ENCODE measurements at regions not wholly inside any gene's neighbourhood (a gene's known extent, or its start where the extent isn't known, plus 50 kb on each side); places are given as distances from the start of the nearest gene placed in this dataset.

GRCh38 chr6:872570-873125 is 179.7 kb upstream of the EXOC2 start:
- ATAC-seq (replicated peaks in 1 of 4) (no peak), DNase-seq (no peak)
- no peak overlapping the region for H3K27ac ChIP-seq (ENCODE audit: low read length)
- no peaks in the 10 kb centered on the region for H3K9me3 Mint-ChIP-seq
- peaks cover 21 to 40% of the 10 kb centered on the region in 2 donors for H3K27me3 Mint-ChIP-seq
- ChIA-PET CTCF (no interaction called here), POLR2A (no interaction called here)
- H3K36me3 Mint-ChIP-seq = no peaks in the 10 kb centered on the region
- no peak overlapping the region for H3K4me3 Mint-ChIP-seq
- H3K9me3 ChIP-seq = no peaks in the 10 kb centered on the region
- no peaks in the 10 kb centered on the region for H3K36me3 ChIP-seq (ENCODE audit: control insufficient read depth in 2 of 2, extremely low read depth in 1 of 2, insufficient read depth in 1 of 2, low read length in 1 of 2)
- H3K4me3 ChIP-seq (ENCODE audit: control insufficient read depth in 1 of 2, extremely low read depth in 1 of 2, low read length in 1 of 2) = no peak overlapping the region
- no peak overlapping the region for H3K27ac Mint-ChIP-seq
- 94% methylated on average over 5 of the region's 10 CpGs for WGBS (ENCODE audit: insufficient coverage)
- no peaks in the 10 kb centered on the region for H3K4me1 Mint-ChIP-seq
- no peaks in the 10 kb centered on the region for H3K4me1 ChIP-seq (ENCODE audit: control insufficient read depth in 1 of 2, extremely low read depth in 1 of 2, insufficient read depth in 2 of 2, low read length in 2 of 2)
- peaks cover 0 to 18% of the 10 kb centered on the region in 2 experiments for H3K27me3 ChIP-seq (replicated peaks in 1 of 2; ENCODE audit: control insufficient read depth in 2 of 2, extremely low read depth in 1 of 2, insufficient read depth in 2 of 2, low read length in 1 of 2)

- H3K4me3 Mint-ChIP-seq = no peak overlapping the region
- ATAC-seq (replicated peaks in 1 of 4) = no peak
- WGBS (ENCODE audit: insufficient coverage) = no CpG with 5 or more reads among the region's 6 CpGs
- DNase-seq = no peak
- H3K36me3 ChIP-seq (ENCODE audit: control insufficient read depth in 2 of 2, extremely low read depth in 1 of 2, insufficient read depth in 1 of 2, low read length in 1 of 2) = no peaks in the 10 kb centered on the region
- H3K27ac ChIP-seq (ENCODE audit: low read length) = no peak overlapping the region
- no peaks in the 10 kb centered on the region for H3K4me1 ChIP-seq (ENCODE audit: control insufficient read depth in 1 of 2, extremely low read depth in 1 of 2, insufficient read depth in 2 of 2, low read length in 2 of 2)
- no peaks in the 10 kb centered on the region for H3K36me3 Mint-ChIP-seq
- ChIA-PET POLR2A (no interaction called here), CTCF (no interaction called here)
- no peaks in the 10 kb centered on the region for H3K9me3 ChIP-seq
- no peaks in the 10 kb centered on the region for H3K4me1 Mint-ChIP-seq
- peaks cover 0 to 18% of the 10 kb centered on the region in 2 experiments for H3K27me3 ChIP-seq (replicated peaks in 1 of 2; ENCODE audit: control insufficient read depth in 2 of 2, extremely low read depth in 1 of 2, insufficient read depth in 2 of 2, low read length in 1 of 2)
- H3K4me3 ChIP-seq (ENCODE audit: control insufficient read depth in 1 of 2, extremely low read depth in 1 of 2, low read length in 1 of 2) = no peak overlapping the region
- H3K27me3 Mint-ChIP-seq = peaks cover 16 to 32% of the 10 kb centered on the region in 2 donors
- H3K27ac Mint-ChIP-seq = no peak overlapping the region
- no peaks in the 10 kb centered on the region for H3K9me3 Mint-ChIP-seq
These were observed 178.6 kb upstream of the EXOC2 start for GRCh38 chr6:871503-871902.

GRCh38 chr6:870096-870495 is 177.2 kb upstream of the EXOC2 start:
- ChIA-PET CTCF (no interaction called here), POLR2A (no interaction called here)
- no peaks in the 10 kb centered on the region for H3K36me3 Mint-ChIP-seq
- no peaks in the 10 kb centered on the region for H3K9me3 ChIP-seq
- ATAC-seq (replicated peaks in 1 of 4) (no peak), DNase-seq (no peak)
- H3K9me3 Mint-ChIP-seq = no peaks in the 10 kb centered on the region
- 43% methylated on average over 1 of the region's 5 CpGs for WGBS (ENCODE audit: insufficient coverage)
- no peaks in the 10 kb centered on the region for H3K4me1 ChIP-seq (ENCODE audit: control insufficient read depth in 1 of 2, extremely low read depth in 1 of 2, insufficient read depth in 2 of 2, low read length in 2 of 2)
- no peaks in the 10 kb centered on the region for H3K36me3 ChIP-seq (ENCODE audit: control insufficient read depth in 2 of 2, extremely low read depth in 1 of 2, insufficient read depth in 1 of 2, low read length in 1 of 2)
- no peak overlapping the region for H3K4me3 Mint-ChIP-seq
- no peak overlapping the region for H3K27ac ChIP-seq (ENCODE audit: low read length)
- peaks cover 17 to 26% of the 10 kb centered on the region in 2 donors for H3K27me3 Mint-ChIP-seq
- H3K27me3 ChIP-seq (replicated peaks in 1 of 2; ENCODE audit: control insufficient read depth in 2 of 2, extremely low read depth in 1 of 2, insufficient read depth in 2 of 2, low read length in 1 of 2) = peaks cover 0 to 26% of the 10 kb centered on the region in 2 experiments
- H3K27ac Mint-ChIP-seq = no peak overlapping the region
- H3K4me3 ChIP-seq (ENCODE audit: control insufficient read depth in 1 of 2, extremely low read depth in 1 of 2, low read length in 1 of 2) = no peak overlapping the region
- no peaks in the 10 kb centered on the region for H3K4me1 Mint-ChIP-seq

GRCh38 chr6:868201-868600 is 175.3 kb upstream of the EXOC2 start:
- Mint-ChIP-seq H3K4me1 (no peaks in the 10 kb centered on the region), H3K36me3 (no peaks in the 10 kb centered on the region), H3K4me3 (no peak overlapping the region), H3K27me3 (peaks cover 24 to 32% of the 10 kb centered on the region in 2 donors), H3K27ac (no peak overlapping the region), H3K9me3 (no peaks in the 10 kb centered on the region)
- peaks cover 6 to 29% of the 10 kb centered on the region in 2 experiments for H3K27me3 ChIP-seq (replicated peaks in 1 of 2; ENCODE audit: control insufficient read depth in 2 of 2, extremely low read depth in 1 of 2, insufficient read depth in 2 of 2, low read length in 1 of 2)
- H3K4me1 ChIP-seq (ENCODE audit: control insufficient read depth in 1 of 2, extremely low read depth in 1 of 2, insufficient read depth in 2 of 2, low read length in 2 of 2) = no peaks in the 10 kb centered on the region
- H3K9me3 ChIP-seq = no peaks in the 10 kb centered on the region
- DNase-seq (no peak), ATAC-seq (replicated peaks in 1 of 4) (no peak)
- ChIA-PET CTCF (no interaction called here), POLR2A (no interaction called here)
- H3K36me3 ChIP-seq (ENCODE audit: control insufficient read depth in 2 of 2, extremely low read depth in 1 of 2, insufficient read depth in 1 of 2, low read length in 1 of 2) = no peaks in the 10 kb centered on the region
- no peak overlapping the region for H3K4me3 ChIP-seq (ENCODE audit: control insufficient read depth in 1 of 2, extremely low read depth in 1 of 2, low read length in 1 of 2)
- 78% methylated on average over 5 of the region's 8 CpGs for WGBS (ENCODE audit: insufficient coverage)
- H3K27ac ChIP-seq (ENCODE audit: low read length) = no peak overlapping the region

- no peak overlapping the region for H3K27ac ChIP-seq (ENCODE audit: low read length)
- no peaks in the 10 kb centered on the region for H3K36me3 ChIP-seq (ENCODE audit: control insufficient read depth in 2 of 2, extremely low read depth in 1 of 2, insufficient read depth in 1 of 2, low read length in 1 of 2)
- no peak for DNase-seq
- POLR2A ChIA-PET = no interaction called here
- Mint-ChIP-seq H3K4me3 (no peak overlapping the region), H3K27me3 (peaks cover 24 to 29% of the 10 kb centered on the region in 2 donors), H3K9me3 (no peaks in the 10 kb centered on the region), H3K4me1 (no peaks in the 10 kb centered on the region), H3K27ac (no peak overlapping the region), H3K36me3 (no peaks in the 10 kb centered on the region)
- ATAC-seq (replicated peaks in 1 of 4) = no peak
- no peaks in the 10 kb centered on the region for H3K9me3 ChIP-seq
- WGBS (ENCODE audit: insufficient coverage) = 95% methylated on average over 4 of the region's 6 CpGs
- H3K27me3 ChIP-seq (replicated peaks in 1 of 2; ENCODE audit: control insufficient read depth in 2 of 2, extremely low read depth in 1 of 2, insufficient read depth in 2 of 2, low read length in 1 of 2) = peaks cover 7 to 29% of the 10 kb centered on the region in 2 experiments
- no peaks in the 10 kb centered on the region for H3K4me1 ChIP-seq (ENCODE audit: control insufficient read depth in 1 of 2, extremely low read depth in 1 of 2, insufficient read depth in 2 of 2, low read length in 2 of 2)
- CTCF ChIA-PET = no interaction called here
- H3K4me3 ChIP-seq (ENCODE audit: control insufficient read depth in 1 of 2, extremely low read depth in 1 of 2, low read length in 1 of 2) = no peak overlapping the region
These were observed 174.4 kb upstream of the EXOC2 start for GRCh38 chr6:867378-867777.

- 67% methylated on average over 1 of the region's 9 CpGs for WGBS (ENCODE audit: insufficient coverage)
- Mint-ChIP-seq H3K36me3 (no peaks in the 10 kb centered on the region), H3K4me3 (no peak overlapping the region), H3K27ac (no peak overlapping the region), H3K27me3 (peaks cover 25 to 34% of the 10 kb centered on the region in 2 donors), H3K9me3 (no peaks in the 10 kb centered on the region), H3K4me1 (no peaks in the 10 kb centered on the region)
- no peak for ATAC-seq (replicated peaks in 1 of 4)
- Histone ChIP-seq H3K27ac (ENCODE audit: low read length) (no peak overlapping the region), H3K4me3 (ENCODE audit: control insufficient read depth in 1 of 2, extremely low read depth in 1 of 2, low read length in 1 of 2) (no peak overlapping the region), H3K27me3 (replicated peaks in 1 of 2; ENCODE audit: control insufficient read depth in 2 of 2, extremely low read depth in 1 of 2, insufficient read depth in 2 of 2, low read length in 1 of 2) (peaks cover 7 to 33% of the 10 kb centered on the region in 2 experiments), H3K36me3 (ENCODE audit: control insufficient read depth in 2 of 2, extremely low read depth in 1 of 2, insufficient read depth in 1 of 2, low read length in 1 of 2) (no peaks in the 10 kb centered on the region), H3K9me3 (no peaks in the 10 kb centered on the region), H3K4me1 (ENCODE audit: control insufficient read depth in 1 of 2, extremely low read depth in 1 of 2, insufficient read depth in 2 of 2, low read length in 2 of 2) (no peaks in the 10 kb centered on the region)
- ChIA-PET CTCF (no interaction called here), POLR2A (no interaction called here)
- DNase-seq = no peak
These were observed 173.4 kb upstream of the EXOC2 start for GRCh38 chr6:866316-866715.

GRCh38 chr6:865846-866245 is 172.9 kb upstream of the EXOC2 start:
- no peaks in the 10 kb centered on the region for H3K9me3 ChIP-seq
- Mint-ChIP-seq H3K4me1 (no peaks in the 10 kb centered on the region), H3K27ac (no peak overlapping the region), H3K9me3 (no peaks in the 10 kb centered on the region), H3K4me3 (no peak overlapping the region), H3K27me3 (peaks cover 24 to 34% of the 10 kb centered on the region in 2 donors), H3K36me3 (no peaks in the 10 kb centered on the region)
- POLR2A ChIA-PET = no interaction called here
- CTCF ChIA-PET = no interaction called here
- H3K36me3 ChIP-seq (ENCODE audit: control insufficient read depth in 2 of 2, extremely low read depth in 1 of 2, insufficient read depth in 1 of 2, low read length in 1 of 2) = no peaks in the 10 kb centered on the region
- 60% methylated on average over 1 of the region's 4 CpGs for WGBS (ENCODE audit: insufficient coverage)
- no peak overlapping the region for H3K4me3 ChIP-seq (ENCODE audit: control insufficient read depth in 1 of 2, extremely low read depth in 1 of 2, low read length in 1 of 2)
- DNase-seq (no peak), ATAC-seq (replicated peaks in 1 of 4) (no peak)
- no peak overlapping the region for H3K27ac ChIP-seq (ENCODE audit: low read length)
- H3K27me3 ChIP-seq (replicated peaks in 1 of 2; ENCODE audit: control insufficient read depth in 2 of 2, extremely low read depth in 1 of 2, insufficient read depth in 2 of 2, low read length in 1 of 2) = peaks cover 7 to 36% of the 10 kb centered on the region in 2 experiments
- H3K4me1 ChIP-seq (ENCODE audit: control insufficient read depth in 1 of 2, extremely low read depth in 1 of 2, insufficient read depth in 2 of 2, low read length in 2 of 2) = no peaks in the 10 kb centered on the region
